Epithelial cell of esophagus (primary cell): ENCODE measurements at regions not wholly inside any gene's neighbourhood (a gene's known extent, or its start where the extent isn't known, plus 50 kb on each side); places are given as distances from the start of the nearest gene placed in this dataset.

Source experiments
- DNase-seq: peaks from one replicate; pipeline ENCODE4 v3.0.0; 2010; ENCODE audit warnings: low read depth
- H3K4me3 ChIP-seq: 2 replicates; pipeline ENCODE4 v1.5.1; 2011; ENCODE audit warnings: mild to moderate bottlenecking, low read length, control low read depth
- CTCF ChIP-seq: IDR thresholded peaks from 2 replicates; pipeline ENCODE4 v1.5.1; 2011; ENCODE audit warnings: low read depth, mild to moderate bottlenecking, low read length, control low read depth, inconsistent platforms; ENCODE audit not compliant: insufficient read depth; ENCODE audit errors: missing control alignments

GRCh38 chrX:98065151-98065550, 1181.4 kb downstream of the RPA4 start:
- no peak for TF ChIP-seq CTCF
- no peak for DNase-seq
- H3K4me3 ChIP-seq = no peak overlapping the region

GRCh38 chrX:98067611-98068010, 1183.9 kb downstream of the RPA4 start:
- no peak for TF ChIP-seq CTCF

GRCh38 chrX:98068024-98068580, 1184.4 kb downstream of the RPA4 start:
- TF ChIP-seq CTCF = no peak
- H3K4me3 ChIP-seq = no peak overlapping the region
- no peak for DNase-seq

More at GRCh38 chrX:98067611-98068010, 1183.9 kb downstream of the RPA4 start:
- no peak overlapping the region for H3K4me3 ChIP-seq
- DNase-seq = peak; percentile 14

- no peak for DNase-seq
- TF ChIP-seq CTCF = no peak
Measured at GRCh38 chrX:98071331-98071730, 1187.6 kb downstream of the RPA4 start.

GRCh38 chrX:98077440-98077839, 1193.7 kb downstream of the RPA4 start:
- H3K4me3 ChIP-seq = no peak overlapping the region
- TF ChIP-seq CTCF = no peak
- DNase-seq = no peak

More at GRCh38 chrX:98071331-98071730, 1187.6 kb downstream of the RPA4 start:
- no peak overlapping the region for H3K4me3 ChIP-seq

- no peak for TF ChIP-seq CTCF
- no peak for DNase-seq
- H3K4me3 ChIP-seq = no peak overlapping the region
Measured at GRCh38 chrX:98111684-98112083, 1228.0 kb downstream of the RPA4 start.

- DNase-seq = no peak
- H3K4me3 ChIP-seq = no peak overlapping the region
- TF ChIP-seq CTCF = no peak
Measured at GRCh38 chrX:98114021-98114420, 1230.3 kb downstream of the RPA4 start.
